Kidney (tissue), 13 donors: ENCODE measurements at regions not wholly inside any gene's neighbourhood (a gene's known extent, or its start where the extent isn't known, plus 50 kb on each side); places are given as distances from the start of the nearest gene placed in this dataset.

Experiments
- DNase-seq, 5 donors: peaks; one replicate each; pipeline ENCODE4 v3.0.0-alpha.2; 2013 to 2020
- FAIRE-seq: peaks from 2 replicates; lab custom pipeline; 2012; peaks lifted over from hg19 to GRCh38; lab: Jason Lieb, UNC
- H3K27ac ChIP-seq, 2 donors: one replicate each; pipeline ENCODE4 v1.7.0; 2013; ENCODE audit warnings: low read depth in 2 of 2, low read length in 2 of 2, inconsistent platforms in 1 of 2
- H3K27me3 ChIP-seq: one replicate; pipeline ENCODE4 v1.7.1; 2013; ENCODE audit warnings: low read length, inconsistent platforms; ENCODE audit not compliant: control insufficient read depth, insufficient read depth
- H3K36me3 ChIP-seq, 3 donors: one replicate each; pipeline versions ENCODE4 v1.7.0 to v1.7.1; 2013; ENCODE audit warnings: low read length in 3 of 3, control low read depth in 1 of 3, inconsistent platforms in 1 of 3; ENCODE audit not compliant: insufficient read depth in 3 of 3, control insufficient read depth in 2 of 3
- H3K4me1 ChIP-seq, 3 donors: one replicate each; pipeline versions ENCODE4 v1.7.0 to v1.7.1; 2013; ENCODE audit warnings: low read length in 3 of 3, inconsistent platforms in 1 of 3, low read depth in 1 of 3; ENCODE audit not compliant: control insufficient read depth in 2 of 3, insufficient read depth in 2 of 3
- H3K4me3 ChIP-seq, 3 donors: one replicate each; pipeline versions ENCODE4 v1.7.0 to v1.8.1; 2013; ENCODE audit warnings: low read length in 3 of 3, control low read depth in 1 of 3, inconsistent platforms in 1 of 3
- H3K9ac ChIP-seq, 3 donors: one replicate each; pipeline versions ENCODE4 v1.7.0 to v1.7.1; 2013; ENCODE audit warnings: low read length in 3 of 3, control low read depth in 1 of 3, inconsistent platforms in 1 of 3
- H3K9me3 ChIP-seq, 3 donors: one replicate each; pipeline versions ENCODE4 v1.7.0 to v1.7.1; 2013; ENCODE audit warnings: low read length in 3 of 3, control low read depth in 1 of 3, inconsistent platforms in 1 of 3; ENCODE audit not compliant: control insufficient read depth in 2 of 3, insufficient read depth in 1 of 3
- intact Hi-C: fragments of 100-400 bp; cut with DNase I; formaldehyde crosslinking; loops from one replicate; pipeline ENCODE4 v1.11.1; 2022
- TF ChIP-seq, protein P1 (sequence below): IDR thresholded peaks from 3 replicates; pipeline ENCODE4 v1.5.1; 2012; ENCODE audit warnings: mild to moderate bottlenecking, moderate library complexity, borderline replicate concordance; ENCODE audit not compliant: insufficient read depth; ENCODE audit errors: extremely low read depth
- donor health status: control.
- donor health status: control.
- donor health status: control.
- donor health status: control.
- donor health status: control.
- donor health status: DM: yes; HTN: yes; CAD: no.
- donor health status: Normal renal cell carcinoma (clear cell type).

DNA sequence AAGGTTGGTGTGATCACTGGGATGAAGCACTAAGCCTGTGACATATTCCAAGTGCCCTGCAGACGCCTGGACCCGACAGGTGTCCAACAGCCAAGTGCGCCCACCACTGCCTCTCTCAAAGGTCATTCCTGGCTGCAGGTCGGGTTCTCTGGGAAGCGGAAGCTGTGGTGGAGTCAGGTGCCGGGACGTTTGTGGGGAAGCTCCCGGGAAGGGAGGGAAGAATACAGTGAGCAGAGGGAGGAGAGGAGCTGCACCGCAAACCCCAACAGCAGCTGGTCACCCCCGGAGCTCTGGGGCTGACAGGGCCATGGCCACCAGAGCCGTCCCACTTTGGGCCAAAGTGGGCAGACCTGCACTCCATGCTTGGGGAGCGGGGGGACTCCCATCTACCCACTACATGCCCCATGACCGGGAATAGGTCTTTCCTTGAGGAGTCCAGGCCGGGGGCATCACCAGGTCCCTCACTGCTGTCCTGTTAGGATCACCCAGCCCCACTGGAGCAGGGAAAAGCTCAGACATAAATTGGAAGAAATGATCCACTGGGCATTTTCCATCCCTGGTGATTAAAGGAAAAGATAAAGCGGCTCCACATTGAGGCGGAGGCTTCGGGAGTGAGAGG, 84.5 kb upstream of the PPP2R2D start:
- intact Hi-C loops: no loop called here
- Histone ChIP-seq H3K27ac (no peak overlapping the region), H3K27me3 (no peaks in the 10 kb centered on the region), H3K36me3 (no peaks in the 10 kb centered on the region), H3K4me3 (no peak overlapping the region), H3K9me3 (no peaks in the 10 kb centered on the region), H3K9ac (no peak overlapping the region), H3K4me1 (no peaks in the 10 kb centered on the region)
- no peak for FAIRE-seq
- TF ChIP-seq, protein P1, sequence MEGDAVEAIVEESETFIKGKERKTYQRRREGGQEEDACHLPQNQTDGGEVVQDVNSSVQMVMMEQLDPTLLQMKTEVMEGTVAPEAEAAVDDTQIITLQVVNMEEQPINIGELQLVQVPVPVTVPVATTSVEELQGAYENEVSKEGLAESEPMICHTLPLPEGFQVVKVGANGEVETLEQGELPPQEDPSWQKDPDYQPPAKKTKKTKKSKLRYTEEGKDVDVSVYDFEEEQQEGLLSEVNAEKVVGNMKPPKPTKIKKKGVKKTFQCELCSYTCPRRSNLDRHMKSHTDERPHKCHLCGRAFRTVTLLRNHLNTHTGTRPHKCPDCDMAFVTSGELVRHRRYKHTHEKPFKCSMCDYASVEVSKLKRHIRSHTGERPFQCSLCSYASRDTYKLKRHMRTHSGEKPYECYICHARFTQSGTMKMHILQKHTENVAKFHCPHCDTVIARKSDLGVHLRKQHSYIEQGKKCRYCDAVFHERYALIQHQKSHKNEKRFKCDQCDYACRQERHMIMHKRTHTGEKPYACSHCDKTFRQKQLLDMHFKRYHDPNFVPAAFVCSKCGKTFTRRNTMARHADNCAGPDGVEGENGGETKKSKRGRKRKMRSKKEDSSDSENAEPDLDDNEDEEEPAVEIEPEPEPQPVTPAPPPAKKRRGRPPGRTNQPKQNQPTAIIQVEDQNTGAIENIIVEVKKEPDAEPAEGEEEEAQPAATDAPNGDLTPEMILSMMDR: no peak
- DNase-seq: peak in 3 of 5 donors; percentile 4 to 56 (median 21)

DNA sequence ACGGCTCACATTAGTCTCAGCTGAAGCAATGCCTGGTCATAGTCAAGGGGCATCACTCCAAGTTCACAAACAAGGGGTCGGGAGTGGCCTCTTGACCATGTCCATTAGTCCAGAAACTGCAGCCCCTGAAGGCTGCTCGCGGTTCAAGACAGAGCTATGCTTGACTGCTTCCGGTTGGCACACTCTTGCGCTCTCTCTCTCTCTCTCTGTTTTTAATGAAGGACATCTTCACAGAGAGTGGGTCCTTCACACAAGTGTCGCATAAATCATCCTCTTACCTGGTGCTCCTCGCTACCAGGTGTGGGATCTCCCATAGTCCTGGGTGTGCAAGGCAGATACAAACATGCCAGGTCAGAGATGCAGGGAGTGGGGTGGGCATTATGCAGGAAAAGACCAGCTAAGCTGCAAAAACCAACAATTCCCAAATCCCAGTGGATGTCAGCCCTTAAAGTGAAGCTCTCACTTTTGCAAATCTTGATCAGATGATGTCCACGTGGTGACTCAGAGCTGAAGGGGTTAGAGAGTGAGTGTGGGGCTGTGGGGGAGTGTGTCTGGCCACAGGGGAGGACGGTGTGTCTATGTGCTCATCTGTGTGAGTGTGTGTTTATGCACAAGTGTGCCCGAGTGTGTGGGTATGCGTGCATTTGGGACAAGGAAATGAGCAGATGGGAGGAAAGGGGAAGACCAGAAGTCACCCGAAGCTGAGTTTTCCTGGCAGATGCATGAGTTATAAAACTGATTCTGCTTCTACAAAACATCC, 83.7 kb upstream of the PPP2R2D start:
- H3K27me3 ChIP-seq: no peaks in the 10 kb centered on the region
- no peak for FAIRE-seq
- no peaks in the 10 kb centered on the region for H3K36me3 ChIP-seq

DNA sequence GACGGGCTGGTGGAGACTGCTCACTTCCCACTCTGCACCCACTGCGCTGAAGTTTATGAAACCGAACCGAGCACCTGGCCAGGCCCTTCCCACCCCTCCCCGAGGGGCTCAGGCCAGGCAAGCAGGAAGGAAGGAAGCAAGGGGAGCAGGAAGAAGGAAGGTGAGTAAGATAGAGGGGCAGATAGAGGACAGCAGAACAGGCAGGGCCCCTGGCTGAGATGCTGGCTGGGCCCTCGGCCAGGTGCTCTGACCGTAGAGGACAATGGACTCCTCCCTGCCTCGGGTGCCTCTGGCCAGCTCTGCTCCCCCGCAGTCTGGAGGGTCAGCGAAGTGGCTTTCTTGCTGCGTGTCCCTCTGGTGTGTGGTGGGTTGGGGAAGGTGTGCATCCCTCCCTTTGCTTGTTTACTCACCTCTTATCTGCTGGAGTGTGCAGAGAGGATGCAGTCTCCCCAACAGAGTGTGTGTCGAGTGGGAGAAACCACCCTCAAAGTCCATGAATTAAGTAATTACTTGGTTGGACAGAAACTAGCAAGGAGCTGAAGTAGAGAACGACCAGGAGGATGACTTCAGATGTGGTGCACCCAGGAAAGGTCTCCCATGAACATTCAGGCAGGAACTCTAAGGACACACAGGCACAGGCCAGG, 82.8 kb upstream of the PPP2R2D start:
- Histone ChIP-seq H3K27ac (no peak overlapping the region), H3K27me3 (no peaks in the 10 kb centered on the region), H3K4me3 (no peak overlapping the region), H3K36me3 (no peaks in the 10 kb centered on the region), H3K4me1 (no peaks in the 10 kb centered on the region), H3K9ac (no peak overlapping the region), H3K9me3 (no peaks in the 10 kb centered on the region)
- peak in 2 of 5 donors; percentile 3 to 24 for DNase-seq
- intact Hi-C loops: no loop called here
- FAIRE-seq: no peak
- TF ChIP-seq, protein P1: no peak

More for the DNA sequence above, 83.7 kb upstream of the PPP2R2D start:
- no peak overlapping the region for H3K27ac ChIP-seq
- H3K4me1 ChIP-seq: no peaks in the 10 kb centered on the region
- no peaks in the 10 kb centered on the region for H3K9me3 ChIP-seq
- intact Hi-C loops: no loop called here
- TF ChIP-seq, protein P1: no peak
- no peak overlapping the region for H3K9ac ChIP-seq
- H3K4me3 ChIP-seq: no peak overlapping the region
- peak in 2 of 5 donors; percentile 10 to 25 for DNase-seq
